ENCODE measurements at regions not wholly inside any gene's neighbourhood (a gene's known extent, or its start where the extent isn't known, plus 50 kb on each side); places are given as distances from the start of the nearest gene placed in this dataset.

GRCh38 chr12:114481200-114481535 is 75.2 kb upstream of the TBX5 start:
- TF ChIP-seq POLR2AphosphoS5 (IDR thresholded peaks at IDR 0.05; ENCODE audit: borderline replicate concordance, low read depth, low read length): no peak
- TF ChIP-seq FOXP2 (optimal IDR thresholded peaks at IDR 0.05; ENCODE audit: control extremely low read depth, extremely low read length, insufficient read depth): no peak
